ENCODE measurements at regions not wholly inside any gene's neighbourhood (a gene's known extent, or its start where the extent isn't known, plus 50 kb on each side); places are given as distances from the start of the nearest gene placed in this dataset.

DNA sequence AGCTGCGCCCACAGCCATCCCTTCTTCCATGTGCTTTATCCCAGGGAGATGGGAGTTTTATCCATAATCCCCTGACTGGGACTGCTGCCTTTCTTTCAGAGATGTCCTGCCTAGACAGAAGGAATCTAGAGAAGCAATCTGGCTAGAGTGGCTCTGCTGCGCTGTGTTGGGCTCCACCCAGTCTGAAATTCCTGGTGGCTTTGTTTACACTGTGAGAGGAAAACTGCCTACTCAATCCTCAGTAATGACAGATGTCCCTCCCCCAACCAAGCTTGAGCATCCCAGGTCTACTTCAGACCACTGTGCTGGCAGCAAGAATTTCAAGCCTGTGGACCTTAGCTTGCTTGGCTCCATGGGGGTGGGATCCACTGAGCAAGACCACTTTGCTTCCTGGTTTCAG is 116.9 kb upstream of the AR start:
- Mint-ChIP-seq H3K27ac (no peak overlapping the region), H3K4me1 (no peaks in the 10 kb centered on the region), H3K27me3 (ENCODE audit: low read depth) (no peaks in the 10 kb centered on the region), H3K4me3 (no peak overlapping the region), H3K36me3 (ENCODE audit: insufficient read depth in 1 of 3, low read depth in 3 of 3) (peaks cover 4 to 8% (median 5%) of the 10 kb centered on the region in 3 experiments; a peak in 4 of 7 replicates), H3K9me3 (peaks cover 83 to 85% of the 10 kb centered on the region in 2 experiments)
- Histone ChIP-seq H3K79me2 (ENCODE audit: insufficient read depth, low read length) (no peaks in the 10 kb centered on the region), H4K5ac (ENCODE audit: insufficient read length, low read depth, low read length) (no peak overlapping the region), H3K9ac (ENCODE audit: extremely low read depth, insufficient read length, low read length) (no peak overlapping the region), H3K23ac (ENCODE audit: insufficient read length, low read depth, low read length) (no peak overlapping the region), H4K8ac (replicated peaks; ENCODE audit: insufficient read length, low read depth, low read length) (no peak overlapping the region), H2AFZ (ENCODE audit: low read length) (no peak overlapping the region), H4K20me1 (ENCODE audit: control insufficient read depth, insufficient read depth, insufficient read length) (no peaks in the 10 kb centered on the region), H3K56ac (ENCODE audit: insufficient read length, low read depth, low read length) (no peak overlapping the region), H2BK12ac (ENCODE audit: insufficient read length, low read depth, low read length) (no peak overlapping the region), H2BK15ac (ENCODE audit: low read depth, low read length) (no peak overlapping the region), H2AK5ac (ENCODE audit: insufficient read length, low read length) (no peak overlapping the region), H4K91ac (ENCODE audit: insufficient read length, low read depth, low read length) (no peak overlapping the region), H3K4me2 (ENCODE audit: insufficient read depth, insufficient read length, low read length) (no peak overlapping the region), H3K27ac (ENCODE audit: insufficient read length, low read depth, low read length) (no peak overlapping the region), H3K4me1 (ENCODE audit: insufficient read depth, low read length) (no peaks in the 10 kb centered on the region), H3K27me3 (ENCODE audit: insufficient read depth, low read length) (no peaks in the 10 kb centered on the region), H3T11ph (ENCODE audit: low read length) (no peak overlapping the region), H3K79me1 (ENCODE audit: insufficient read depth, low read depth, low read length, poor library complexity, severe bottlenecking) (no peaks in the 10 kb centered on the region), H3K9me3 (ENCODE audit: control insufficient read depth, low read depth, low read length) (peaks cover 24% of the 10 kb centered on the region), H2BK5ac (ENCODE audit: insufficient read length, low read length) (no peak overlapping the region), H3K14ac (ENCODE audit: insufficient read depth, low read length) (no peak overlapping the region), H3K23me2 (ENCODE audit: insufficient read length, low read depth, low read length, poor library complexity, severe bottlenecking) (no peaks in the 10 kb centered on the region), H2BK120ac (ENCODE audit: low read depth, low read length, poor library complexity, severe bottlenecking) (no peak overlapping the region), H3K4ac (ENCODE audit: low read depth, low read length) (no peak overlapping the region), H2BK20ac (ENCODE audit: low read depth, low read length, poor library complexity, severe bottlenecking) (no peak overlapping the region), H3K18ac (ENCODE audit: insufficient read length, low read depth, low read length) (no peak overlapping the region)
- TF ChIP-seq, protein P1, sequence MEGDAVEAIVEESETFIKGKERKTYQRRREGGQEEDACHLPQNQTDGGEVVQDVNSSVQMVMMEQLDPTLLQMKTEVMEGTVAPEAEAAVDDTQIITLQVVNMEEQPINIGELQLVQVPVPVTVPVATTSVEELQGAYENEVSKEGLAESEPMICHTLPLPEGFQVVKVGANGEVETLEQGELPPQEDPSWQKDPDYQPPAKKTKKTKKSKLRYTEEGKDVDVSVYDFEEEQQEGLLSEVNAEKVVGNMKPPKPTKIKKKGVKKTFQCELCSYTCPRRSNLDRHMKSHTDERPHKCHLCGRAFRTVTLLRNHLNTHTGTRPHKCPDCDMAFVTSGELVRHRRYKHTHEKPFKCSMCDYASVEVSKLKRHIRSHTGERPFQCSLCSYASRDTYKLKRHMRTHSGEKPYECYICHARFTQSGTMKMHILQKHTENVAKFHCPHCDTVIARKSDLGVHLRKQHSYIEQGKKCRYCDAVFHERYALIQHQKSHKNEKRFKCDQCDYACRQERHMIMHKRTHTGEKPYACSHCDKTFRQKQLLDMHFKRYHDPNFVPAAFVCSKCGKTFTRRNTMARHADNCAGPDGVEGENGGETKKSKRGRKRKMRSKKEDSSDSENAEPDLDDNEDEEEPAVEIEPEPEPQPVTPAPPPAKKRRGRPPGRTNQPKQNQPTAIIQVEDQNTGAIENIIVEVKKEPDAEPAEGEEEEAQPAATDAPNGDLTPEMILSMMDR (conservative IDR thresholded peaks at IDR 0.05), result no peak
- DNase-seq, result no peak
- WGBS (ENCODE audit: extremely low coverage, insufficient read length, low lambda C conversion rate), result no CpG with 5 or more reads among the region's 2 CpGs

All from H9 (cell line).